ENCODE measurements at regions not wholly inside any gene's neighbourhood (a gene's known extent, or its start where the extent isn't known, plus 50 kb on each side); places are given as distances from the start of the nearest gene placed in this dataset.

DNA sequence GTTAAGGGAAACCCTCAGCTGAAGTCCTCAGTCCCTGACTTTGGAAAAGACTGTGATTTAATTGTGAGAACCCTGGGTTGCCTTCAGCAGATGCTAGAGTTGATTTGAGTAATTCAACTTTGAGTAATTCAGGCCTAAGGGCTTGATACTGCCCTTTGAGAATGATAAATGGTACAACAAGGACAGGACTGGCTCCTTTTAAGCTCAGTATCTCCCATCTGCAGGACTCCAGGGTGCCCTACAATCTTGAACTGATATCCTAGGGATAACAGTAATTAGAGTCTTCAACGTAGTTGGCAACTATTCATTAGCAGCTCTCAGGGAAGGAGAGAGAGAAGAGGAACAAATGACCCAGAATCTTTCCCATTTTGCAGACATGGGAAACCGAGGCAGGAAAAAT is 186.4 kb downstream of the GATA3 start:
- TF ChIP-seq, protein P1, sequence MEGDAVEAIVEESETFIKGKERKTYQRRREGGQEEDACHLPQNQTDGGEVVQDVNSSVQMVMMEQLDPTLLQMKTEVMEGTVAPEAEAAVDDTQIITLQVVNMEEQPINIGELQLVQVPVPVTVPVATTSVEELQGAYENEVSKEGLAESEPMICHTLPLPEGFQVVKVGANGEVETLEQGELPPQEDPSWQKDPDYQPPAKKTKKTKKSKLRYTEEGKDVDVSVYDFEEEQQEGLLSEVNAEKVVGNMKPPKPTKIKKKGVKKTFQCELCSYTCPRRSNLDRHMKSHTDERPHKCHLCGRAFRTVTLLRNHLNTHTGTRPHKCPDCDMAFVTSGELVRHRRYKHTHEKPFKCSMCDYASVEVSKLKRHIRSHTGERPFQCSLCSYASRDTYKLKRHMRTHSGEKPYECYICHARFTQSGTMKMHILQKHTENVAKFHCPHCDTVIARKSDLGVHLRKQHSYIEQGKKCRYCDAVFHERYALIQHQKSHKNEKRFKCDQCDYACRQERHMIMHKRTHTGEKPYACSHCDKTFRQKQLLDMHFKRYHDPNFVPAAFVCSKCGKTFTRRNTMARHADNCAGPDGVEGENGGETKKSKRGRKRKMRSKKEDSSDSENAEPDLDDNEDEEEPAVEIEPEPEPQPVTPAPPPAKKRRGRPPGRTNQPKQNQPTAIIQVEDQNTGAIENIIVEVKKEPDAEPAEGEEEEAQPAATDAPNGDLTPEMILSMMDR (IDR thresholded peaks at IDR 0.05; ENCODE audit: poor library complexity): no peak
- TF ChIP-seq EZH2phosphoT487 (IDR thresholded peaks at IDR 0.05; ENCODE audit: low read depth, severe bottlenecking, unreplicated experiment) (no peak), EZH2 (IDR thresholded peaks at IDR 0.05; ENCODE audit: borderline replicate concordance) (no peak)
